DMS 273 treated with DMSO at 0.1 percent for 48 hours (cell line): ENCODE measurements at regions not wholly inside any gene's neighbourhood (a gene's known extent, or its start where the extent isn't known, plus 50 kb on each side); places are given as distances from the start of the nearest gene placed in this dataset.

Source experiments
- DNase-seq: peaks from one replicate; lab custom pipeline; 2025; lab: John Stamatoyannopoulos, UW

- DNase-seq, result no peak
These were observed 401.0 kb upstream of the ZFHX3 start for GRCh38 chr16:73448970-73449369.

DNA sequence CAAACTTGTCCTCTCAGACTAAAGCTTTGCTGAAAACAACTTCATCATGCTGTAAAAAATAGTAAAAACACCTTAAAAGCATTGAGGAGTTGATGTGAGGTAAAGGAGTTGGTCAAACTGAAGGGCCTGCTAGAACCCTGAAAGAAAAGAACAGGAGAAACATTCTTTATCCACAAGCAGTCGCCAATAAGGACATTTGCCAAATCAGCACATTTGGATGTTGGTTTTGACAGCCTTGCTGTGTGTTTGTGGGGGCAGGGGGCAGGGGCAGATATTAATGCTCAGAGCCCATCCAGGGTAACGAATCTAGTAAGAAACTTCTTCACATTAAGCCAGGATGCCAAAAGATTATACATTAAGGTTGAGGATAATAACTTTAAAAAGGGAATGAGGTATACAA is 399.9 kb upstream of the ZFHX3 start:
- no peak for DNase-seq

- DNase-seq, result no peak
These were observed 386.7 kb upstream of the ZFHX3 start for GRCh38 chr16:73434621-73435020.

DNA sequence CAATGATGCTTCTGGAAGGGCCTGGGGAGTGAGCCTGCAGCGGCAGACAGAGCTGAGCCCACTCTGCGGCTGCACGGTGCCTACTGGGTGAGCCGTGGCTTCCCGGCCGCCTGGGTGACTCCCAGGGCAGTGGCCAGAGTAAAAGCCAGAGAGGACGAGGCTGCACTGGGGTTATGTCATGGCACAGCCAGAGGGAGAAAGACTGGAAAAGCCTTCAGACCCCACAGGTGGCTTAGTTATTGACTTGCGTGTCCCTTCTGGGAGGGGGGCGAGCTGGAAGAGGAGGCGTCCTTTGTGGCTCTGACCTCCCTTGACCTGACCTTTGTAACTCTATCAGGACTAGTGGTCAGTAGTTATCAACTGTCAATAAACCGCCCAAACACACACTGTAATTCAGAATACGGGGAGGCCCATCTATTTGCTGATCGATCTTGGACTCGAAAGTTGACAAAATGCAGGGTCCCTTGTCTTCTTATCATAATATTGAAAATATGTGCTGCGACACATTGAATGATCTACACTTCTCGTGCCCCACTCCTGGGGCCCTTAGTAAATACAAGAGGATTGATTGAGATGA is 385.9 kb upstream of the ZFHX3 start:
- no peak for DNase-seq

- DNase-seq, result no peak
These were observed 385.2 kb upstream of the ZFHX3 start for GRCh38 chr16:73432850-73433730.

DNA sequence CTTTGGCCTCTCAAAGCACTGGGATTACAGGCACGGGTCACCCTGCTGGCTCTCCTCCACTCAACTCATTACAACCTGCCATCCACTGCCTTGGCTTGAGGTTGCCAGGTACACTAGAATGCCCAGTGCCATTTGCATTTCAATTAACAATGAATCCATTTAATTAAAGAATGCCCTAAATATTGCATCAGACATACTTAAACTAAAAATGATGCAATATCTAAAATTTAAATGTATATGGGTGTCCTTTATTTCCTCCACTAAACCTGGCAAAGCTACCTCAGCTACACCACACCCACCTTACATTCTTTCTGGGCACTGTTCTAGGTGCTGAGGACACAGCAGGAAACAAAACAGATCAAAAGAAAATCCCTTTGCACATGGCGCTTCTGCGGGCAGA is 382.2 kb upstream of the ZFHX3 start:
- DNase-seq, result no peak

DNA sequence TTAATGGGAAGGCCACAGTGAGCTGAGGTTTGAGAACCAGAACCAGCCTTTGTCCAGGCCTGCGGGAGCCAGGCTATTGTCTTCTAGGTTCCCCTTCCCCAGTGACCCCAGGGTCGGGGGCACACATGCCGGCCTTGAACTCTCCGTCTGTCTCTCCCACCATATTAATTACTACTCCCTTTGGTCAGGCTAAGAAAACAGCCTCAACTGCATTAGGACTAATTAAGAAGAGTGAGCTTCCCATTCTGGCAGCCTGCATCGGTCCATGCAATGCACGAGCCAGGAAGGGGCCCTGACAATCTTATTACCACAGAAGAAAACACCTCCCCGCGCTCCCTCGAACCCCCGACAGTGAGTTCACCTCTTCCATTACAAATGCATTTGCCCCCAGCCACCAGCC is 380.2 kb upstream of the ZFHX3 start:
- DNase-seq, result no peak

DNA sequence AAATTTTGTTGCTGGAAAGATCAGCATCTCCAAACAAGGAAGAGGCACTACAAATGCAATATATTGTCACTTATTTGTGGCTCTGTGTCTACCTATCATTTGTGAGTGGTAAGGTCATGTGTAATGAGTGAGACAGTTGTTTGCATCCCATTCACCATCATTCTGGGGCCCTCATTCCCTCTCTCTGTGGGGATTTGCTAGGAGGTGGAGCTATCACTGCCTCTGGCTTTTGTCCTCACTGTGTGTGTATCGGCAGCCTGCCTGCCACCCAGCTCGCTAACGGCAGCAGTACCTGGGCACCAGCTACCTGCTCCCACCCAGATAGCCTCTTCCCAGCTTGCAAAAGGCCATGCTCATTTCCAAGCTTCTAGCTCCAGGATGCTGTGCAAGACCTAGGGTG is 379.2 kb upstream of the ZFHX3 start:
- DNase-seq, result no peak

DNA sequence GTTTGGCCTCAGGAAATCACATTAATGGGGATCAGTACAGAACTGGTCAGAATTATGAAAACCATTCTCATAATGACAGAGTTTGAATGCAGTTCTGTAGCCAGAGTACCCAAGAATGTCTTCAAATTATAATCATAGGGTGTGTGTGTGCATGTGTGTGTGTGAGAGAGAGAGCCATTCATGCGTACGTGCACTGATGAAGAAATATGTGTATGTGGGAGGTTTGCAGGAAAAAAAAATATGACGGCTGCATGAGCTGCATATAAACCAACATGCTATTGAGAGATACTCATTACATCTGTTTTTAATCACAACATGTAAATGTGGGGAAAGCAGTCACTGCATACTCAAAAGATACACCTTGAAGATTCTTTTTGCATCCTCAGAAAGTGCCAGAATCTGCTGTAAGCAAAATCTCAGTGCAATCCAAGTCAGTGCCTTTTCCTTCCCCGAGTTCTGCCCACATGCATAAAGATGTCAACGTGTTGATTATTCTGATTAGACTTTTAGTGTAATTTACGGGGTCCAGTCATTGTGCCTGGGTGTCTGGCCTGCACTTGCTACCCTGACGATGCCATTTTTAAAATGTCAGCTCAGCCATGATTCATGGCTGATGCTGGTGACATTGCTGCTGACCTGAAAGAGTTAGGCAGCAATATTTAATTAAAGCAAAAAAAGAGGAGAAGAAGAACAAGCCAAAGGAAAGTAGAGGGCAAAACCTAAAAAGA is 378.7 kb upstream of the ZFHX3 start:
- DNase-seq, result no peak

DNA sequence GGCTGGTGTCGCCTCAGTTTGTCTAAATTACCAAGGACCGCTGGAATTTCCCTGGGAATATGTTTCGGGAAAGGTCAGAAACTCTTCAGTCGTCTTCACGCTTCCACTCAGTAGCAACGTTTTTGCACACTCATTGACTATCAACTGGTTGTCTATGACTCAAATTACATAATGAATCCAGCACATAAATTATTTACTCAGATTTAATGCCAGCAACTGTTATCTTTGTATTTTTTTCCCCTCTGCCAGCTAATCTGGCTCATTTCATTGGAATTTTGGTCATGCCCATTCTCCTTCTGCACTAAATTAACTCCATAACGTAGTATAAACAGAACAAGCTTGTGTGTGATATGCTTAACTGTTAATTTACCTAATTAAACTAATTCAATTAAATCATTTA is 372.7 kb upstream of the ZFHX3 start:
- DNase-seq, result no peak

GRCh38 chr16:73420244-73420643 is 372.3 kb upstream of the ZFHX3 start:
- no peak for DNase-seq

GRCh38 chr16:73418691-73419090 is 370.8 kb upstream of the ZFHX3 start:
- DNase-seq, result no peak

DNA sequence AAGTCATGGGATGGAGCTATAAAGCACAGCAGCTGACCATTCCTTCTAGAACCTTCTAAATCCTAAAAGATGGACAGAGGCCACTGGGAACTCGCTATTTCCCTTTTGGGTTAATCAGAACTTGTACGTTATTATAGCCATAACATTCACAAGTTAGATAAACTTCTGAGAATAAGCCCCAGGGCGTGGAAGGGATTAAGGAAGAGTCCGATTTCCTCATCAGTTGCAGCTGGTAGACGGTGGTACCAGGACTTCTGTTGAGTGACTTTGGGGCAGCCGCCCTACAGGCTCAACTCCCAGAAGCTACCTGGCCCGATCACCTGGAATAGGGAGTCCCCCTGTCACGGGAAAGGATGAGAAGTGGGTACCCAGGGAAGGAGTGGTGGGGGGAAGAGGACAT is 370.1 kb upstream of the ZFHX3 start:
- DNase-seq, result no peak

DNA sequence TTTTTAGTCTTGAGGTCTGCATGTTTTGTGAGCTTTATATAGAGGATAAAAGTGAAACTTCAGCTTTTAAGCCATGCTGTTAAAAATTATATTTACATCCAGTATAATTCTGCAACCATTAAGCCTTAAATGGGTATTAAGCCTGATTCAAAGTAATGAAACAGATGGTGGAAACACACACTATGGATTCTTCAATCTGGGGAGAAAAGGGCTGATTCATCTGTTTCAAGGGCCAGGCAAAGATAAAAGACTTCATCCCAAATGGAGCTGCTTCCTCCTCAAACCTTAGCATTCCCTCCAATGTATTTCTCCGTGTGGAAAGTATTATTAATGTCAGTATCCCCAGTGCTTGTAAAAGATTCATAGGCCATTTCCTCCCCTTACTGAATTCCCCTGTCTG is 367.4 kb upstream of the ZFHX3 start:
- DNase-seq, result no peak

DNA sequence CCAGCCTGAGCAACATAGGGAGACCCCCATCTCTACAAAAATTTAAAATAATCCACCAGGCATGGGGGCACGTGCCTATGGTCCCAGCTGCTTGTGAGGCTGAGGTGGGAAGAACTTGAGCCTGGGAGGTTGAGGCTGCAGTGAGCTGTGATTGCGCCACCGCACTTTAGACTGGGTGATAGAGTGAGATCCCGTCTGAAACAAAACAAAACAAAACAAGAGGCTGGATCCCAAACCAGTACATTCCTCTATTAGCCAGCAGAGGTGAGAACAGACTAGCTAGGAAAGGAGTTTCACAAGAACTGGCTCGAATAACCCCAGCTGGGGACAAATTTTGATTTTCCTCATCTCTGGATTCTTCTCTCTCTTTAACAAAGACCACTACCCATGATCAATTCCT is 366.7 kb upstream of the ZFHX3 start:
- DNase-seq, result no peak

- DNase-seq, result no peak
These were observed 365.9 kb upstream of the ZFHX3 start for GRCh38 chr16:73413830-73414190.

- no peak for DNase-seq
These were observed 365.3 kb upstream of the ZFHX3 start for GRCh38 chr16:73413091-73413829.

GRCh38 chr16:73412416-73412815 is 364.5 kb upstream of the ZFHX3 start:
- no peak for DNase-seq

- no peak for DNase-seq
These were observed 360.8 kb upstream of the ZFHX3 start for GRCh38 chr16:73408716-73409115.

DNA sequence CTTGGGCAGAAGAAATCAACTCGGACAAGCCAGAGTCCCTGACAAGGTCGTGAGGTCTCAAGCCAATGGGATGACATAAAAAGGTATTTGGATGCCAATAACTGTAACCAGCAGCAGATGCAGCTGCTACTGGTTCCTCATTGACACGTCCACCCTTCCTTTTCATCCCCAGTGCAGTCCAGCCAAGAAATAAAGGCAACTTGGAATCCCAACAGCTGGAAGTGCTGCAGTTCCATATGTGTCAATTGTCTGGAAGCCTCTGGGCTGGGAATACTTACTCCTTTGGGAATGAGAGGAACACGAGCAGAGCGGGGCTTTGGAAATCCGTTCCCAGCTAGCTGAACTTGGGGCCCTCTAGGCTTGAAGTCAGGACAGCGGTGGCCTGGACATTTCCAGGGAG is 360.4 kb upstream of the ZFHX3 start:
- no peak for DNase-seq

GRCh38 chr16:73405851-73406250 is 357.9 kb upstream of the ZFHX3 start:
- no peak for DNase-seq

GRCh38 chr16:73404001-73404400 is 356.1 kb upstream of the ZFHX3 start:
- DNase-seq, result no peak

DNA sequence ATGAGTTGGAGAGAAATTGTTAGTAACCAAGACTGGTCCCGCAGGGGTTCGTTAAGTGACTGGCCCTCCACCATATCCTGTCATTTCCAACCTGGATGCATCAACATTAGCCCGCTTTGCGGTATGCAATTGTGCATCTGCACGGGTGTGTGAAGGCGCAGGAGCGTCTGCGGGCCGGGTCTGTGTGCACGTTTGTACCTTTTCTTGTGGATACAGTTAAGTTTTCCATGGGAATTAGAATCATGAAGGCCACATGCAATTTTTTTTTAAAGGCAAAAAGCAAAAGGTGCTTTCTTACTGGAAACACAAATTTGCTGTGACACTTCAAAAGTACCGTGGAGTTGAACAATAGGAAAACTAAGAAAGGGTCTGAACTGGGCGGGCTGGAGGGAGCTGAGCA is 355.4 kb upstream of the ZFHX3 start:
- DNase-seq, result no peak
